ENCODE measurements at regions not wholly inside any gene's neighbourhood (a gene's known extent, or its start where the extent isn't known, plus 50 kb on each side); places are given as distances from the start of the nearest gene placed in this dataset.
A peak's percentile ranks its signal among the peaks of the same experiment; 100 is the strongest.
"Not testable (repeated sequence)": the region's sequence is repeated elsewhere in the genome, so short reads cannot be mapped to it uniquely, and the experiment has no call there.

DNA sequence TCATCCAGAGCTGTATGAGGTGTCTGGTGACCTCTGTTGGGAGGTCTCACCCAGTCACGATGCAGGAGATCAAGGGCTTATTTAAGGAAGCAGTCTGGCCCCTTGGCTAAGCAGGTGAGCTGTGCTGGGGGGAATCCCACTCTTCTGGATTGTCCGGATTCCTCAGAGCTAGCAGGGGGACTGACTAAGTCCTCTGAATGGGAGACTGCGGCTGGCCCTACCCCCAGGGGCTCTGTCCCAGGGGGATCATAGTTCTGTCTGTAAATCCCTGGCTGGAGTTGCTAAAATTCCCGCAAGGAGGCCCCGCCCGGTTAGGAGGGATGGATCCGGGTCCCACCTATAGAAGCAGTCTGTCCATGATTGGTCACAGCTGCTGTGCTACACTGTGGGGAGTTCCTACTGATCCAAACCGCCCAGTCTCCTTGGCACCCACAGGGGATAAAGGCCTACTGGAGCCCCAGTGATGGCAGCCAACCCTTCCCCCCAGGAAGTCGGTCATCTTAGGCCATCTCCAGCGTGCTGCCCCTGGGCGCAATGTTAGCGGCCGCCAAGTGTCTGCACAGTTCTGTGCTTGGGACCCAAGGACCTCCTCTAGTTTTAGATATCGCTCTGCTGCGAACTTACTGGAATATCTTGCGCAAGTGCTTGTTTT, 118.2 kb upstream of the KLF8 start:
- intact Hi-C loops (cut with DNase I), result no loop called here
- no peak overlapping the region for H3K27ac ChIP-seq
- H3K36me3 ChIP-seq, result no peaks in the 10 kb centered on the region
- DNase-seq, result peak; percentile 62
- no peaks in the 10 kb centered on the region for H3K4me1 ChIP-seq
- TF ChIP-seq, protein P1, sequence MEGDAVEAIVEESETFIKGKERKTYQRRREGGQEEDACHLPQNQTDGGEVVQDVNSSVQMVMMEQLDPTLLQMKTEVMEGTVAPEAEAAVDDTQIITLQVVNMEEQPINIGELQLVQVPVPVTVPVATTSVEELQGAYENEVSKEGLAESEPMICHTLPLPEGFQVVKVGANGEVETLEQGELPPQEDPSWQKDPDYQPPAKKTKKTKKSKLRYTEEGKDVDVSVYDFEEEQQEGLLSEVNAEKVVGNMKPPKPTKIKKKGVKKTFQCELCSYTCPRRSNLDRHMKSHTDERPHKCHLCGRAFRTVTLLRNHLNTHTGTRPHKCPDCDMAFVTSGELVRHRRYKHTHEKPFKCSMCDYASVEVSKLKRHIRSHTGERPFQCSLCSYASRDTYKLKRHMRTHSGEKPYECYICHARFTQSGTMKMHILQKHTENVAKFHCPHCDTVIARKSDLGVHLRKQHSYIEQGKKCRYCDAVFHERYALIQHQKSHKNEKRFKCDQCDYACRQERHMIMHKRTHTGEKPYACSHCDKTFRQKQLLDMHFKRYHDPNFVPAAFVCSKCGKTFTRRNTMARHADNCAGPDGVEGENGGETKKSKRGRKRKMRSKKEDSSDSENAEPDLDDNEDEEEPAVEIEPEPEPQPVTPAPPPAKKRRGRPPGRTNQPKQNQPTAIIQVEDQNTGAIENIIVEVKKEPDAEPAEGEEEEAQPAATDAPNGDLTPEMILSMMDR (IDR thresholded peaks at IDR 0.05), result no peak
- no peaks in the 10 kb centered on the region for H3K27me3 ChIP-seq
- H3K9me3 ChIP-seq, result no peaks in the 10 kb centered on the region
- no peak overlapping the region for H3K4me3 ChIP-seq
- ATAC-seq, result peak; percentile 72

DNA sequence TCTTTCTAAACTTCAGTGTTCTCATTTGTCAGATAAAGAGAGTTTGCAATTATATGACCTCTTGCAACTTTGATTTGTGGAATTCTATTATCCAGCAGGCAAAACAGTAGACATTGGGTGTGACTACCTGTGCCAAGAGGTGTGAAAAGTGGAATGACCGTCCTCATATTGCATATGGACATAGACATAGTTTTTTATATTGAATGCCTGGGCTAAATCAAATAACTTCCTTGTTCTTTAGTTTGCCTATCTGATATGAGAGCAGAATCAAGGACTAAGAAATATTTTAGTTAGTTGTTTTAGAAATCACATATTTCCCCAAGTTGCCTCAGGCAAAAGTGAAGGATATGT, 117.7 kb upstream of the KLF8 start:
- Histone ChIP-seq H3K27me3 (no peaks in the 10 kb centered on the region), H3K36me3 (no peaks in the 10 kb centered on the region), H3K9me3 (no peaks in the 10 kb centered on the region), H3K4me1 (no peaks in the 10 kb centered on the region), H3K27ac (no peak overlapping the region), H3K4me3 (no peak overlapping the region)
- DNase-seq, result no peak
- no peak for ATAC-seq
- intact Hi-C loops (cut with DNase I), result no loop called here
- TF ChIP-seq, protein P1 (IDR thresholded peaks at IDR 0.05), result no peak

DNA sequence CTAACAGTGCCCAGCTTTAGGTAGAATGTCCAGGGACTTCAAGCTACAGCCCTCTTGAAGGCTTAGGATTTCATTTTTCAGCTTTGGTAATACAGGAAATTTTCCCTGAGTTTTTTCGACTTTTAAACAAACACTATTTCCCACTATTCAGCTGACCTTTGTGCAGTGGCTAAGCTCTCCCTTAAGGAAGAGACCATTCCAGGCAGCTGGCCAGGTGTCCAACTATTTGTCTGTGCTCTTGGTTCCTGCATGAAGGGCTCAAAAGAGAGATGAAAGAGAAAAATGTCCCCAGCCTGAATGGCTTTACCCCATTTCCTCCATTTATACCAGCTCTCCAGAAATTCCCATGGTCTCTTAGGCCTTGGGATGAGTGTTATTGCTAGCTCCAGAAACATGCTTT, 111.9 kb upstream of the KLF8 start:
- H3K4me3 ChIP-seq, result no peak overlapping the region
- H3K9me3 ChIP-seq, result no peaks in the 10 kb centered on the region
- no peak overlapping the region for H3K27ac ChIP-seq
- ATAC-seq, result no peak
- no peaks in the 10 kb centered on the region for H3K4me1 ChIP-seq
- DNase-seq, result no peak
- no peaks in the 10 kb centered on the region for H3K27me3 ChIP-seq
- no peaks in the 10 kb centered on the region for H3K36me3 ChIP-seq
- intact Hi-C loops (cut with DNase I), result no loop called here
- TF ChIP-seq, protein P1 (IDR thresholded peaks at IDR 0.05), result no peak

DNA sequence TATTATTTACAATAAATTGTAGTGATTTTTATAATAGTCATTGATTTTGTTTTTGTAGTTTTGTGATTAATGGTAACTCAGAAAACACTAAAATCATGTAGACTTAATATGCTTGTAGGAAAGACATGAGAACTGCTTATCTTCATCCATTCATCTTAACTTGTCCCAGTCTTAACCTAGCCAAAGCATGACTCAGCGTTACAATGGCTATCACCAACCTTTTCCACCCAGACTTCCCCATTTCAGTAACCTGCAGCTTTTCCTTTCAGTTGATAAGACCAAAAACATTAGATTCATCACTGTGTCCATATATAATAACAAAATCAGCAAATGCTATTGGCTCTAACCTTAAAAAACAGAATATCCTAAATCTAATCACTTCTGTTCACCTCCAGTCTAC, 106.2 kb upstream of the KLF8 start:
- H3K9me3 ChIP-seq, result no peaks in the 10 kb centered on the region
- ATAC-seq (no peak), DNase-seq (no peak)
- no peaks in the 10 kb centered on the region for H3K36me3 ChIP-seq
- TF ChIP-seq, protein P1 (IDR thresholded peaks at IDR 0.05), result no peak
- no peaks in the 10 kb centered on the region for H3K4me1 ChIP-seq
- no peak overlapping the region for H3K4me3 ChIP-seq
- intact Hi-C loops (cut with DNase I), result no loop called here
- no peaks in the 10 kb centered on the region for H3K27me3 ChIP-seq
- H3K27ac ChIP-seq, result no peak overlapping the region

DNA sequence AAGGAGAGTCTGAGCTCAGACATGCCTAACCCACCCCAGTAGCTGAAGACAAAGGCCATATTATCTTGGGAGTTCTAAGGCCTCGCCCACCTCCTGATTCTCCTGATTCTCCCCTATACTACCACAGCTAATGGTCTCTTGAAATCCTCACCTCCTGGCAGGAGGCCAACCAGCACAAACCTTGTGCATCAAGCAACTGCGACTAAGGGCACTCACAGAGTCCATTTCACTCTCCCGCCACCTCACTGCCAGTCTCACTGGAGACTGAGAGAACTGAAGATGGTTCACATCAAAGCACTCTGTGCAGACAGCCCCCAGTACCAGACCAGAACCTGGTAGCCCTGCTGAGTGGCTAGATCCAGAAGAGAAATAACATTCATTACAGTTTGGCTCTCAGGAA, 102.1 kb upstream of the KLF8 start:
- Histone ChIP-seq H3K4me1 (no peaks in the 10 kb centered on the region), H3K4me3 (no peak overlapping the region), H3K27ac (no peak overlapping the region), H3K9me3 (no peaks in the 10 kb centered on the region), H3K27me3 (no peaks in the 10 kb centered on the region), H3K36me3 (no peaks in the 10 kb centered on the region)
- ATAC-seq, result no peak
- TF ChIP-seq, protein P1 (IDR thresholded peaks at IDR 0.05), result no peak
- intact Hi-C loops (cut with DNase I), result no loop called here
- no peak for DNase-seq

DNA sequence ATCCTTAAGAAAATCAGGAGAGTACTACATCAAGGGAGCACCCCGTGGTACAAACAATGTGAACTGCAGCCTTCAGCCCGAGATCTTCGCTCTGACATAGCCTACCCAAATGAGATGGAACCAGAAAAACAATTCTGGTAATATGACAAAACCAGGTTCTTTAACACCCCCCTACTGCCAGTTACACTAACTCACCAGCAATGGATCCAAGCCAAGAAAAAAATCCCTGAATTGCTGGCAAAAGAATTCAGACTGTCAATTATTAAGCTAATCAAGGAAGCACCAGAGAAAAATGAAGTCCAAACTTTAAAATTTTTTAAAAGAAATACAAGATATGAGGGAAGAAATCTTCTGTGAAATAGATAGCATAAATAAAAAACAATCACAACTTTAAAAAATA, 101.7 kb upstream of the KLF8 start:
- H3K27ac ChIP-seq, result no peak overlapping the region
- no peak for DNase-seq
- H3K4me1 ChIP-seq, result no peaks in the 10 kb centered on the region
- no peaks in the 10 kb centered on the region for H3K9me3 ChIP-seq
- TF ChIP-seq, protein P1 (IDR thresholded peaks at IDR 0.05), result no peak
- intact Hi-C loops (cut with DNase I), result no loop called here
- ATAC-seq, result no peak
- H3K27me3 ChIP-seq, result no peaks in the 10 kb centered on the region
- H3K4me3 ChIP-seq, result no peak overlapping the region
- H3K36me3 ChIP-seq, result no peaks in the 10 kb centered on the region

DNA sequence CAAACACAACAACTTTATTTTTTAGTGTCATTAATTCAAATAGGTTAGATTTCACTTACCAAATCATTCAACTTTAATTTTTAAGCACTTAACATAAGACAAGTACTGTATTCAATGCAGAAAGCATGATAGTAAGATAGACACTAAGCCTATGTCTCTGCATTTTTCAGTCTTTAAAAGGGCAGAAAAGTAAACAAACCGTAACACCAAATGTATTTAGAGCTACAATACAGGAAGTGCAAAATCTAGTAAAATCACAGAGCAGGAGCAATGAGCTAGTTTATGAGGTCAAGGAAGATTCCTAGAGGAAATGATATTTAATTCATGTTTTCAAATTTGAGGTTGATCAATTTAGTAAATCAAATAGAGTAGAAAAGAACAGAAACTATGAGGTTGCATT, 68.0 kb upstream of the KLF8 start:
- ATAC-seq; H3K36me3 ChIP-seq; H3K27me3 ChIP-seq; H3K4me1 ChIP-seq; intact Hi-C loops (cut with DNase I); H3K9me3 ChIP-seq; DNase-seq; H3K27ac ChIP-seq; H3K4me3 ChIP-seq: not testable (repeated sequence)
